ENCODE measurements at regions not wholly inside any gene's neighbourhood (a gene's known extent, or its start where the extent isn't known, plus 50 kb on each side); places are given as distances from the start of the nearest gene placed in this dataset.

GRCh38 chr16:35543486-35543885 lies 2084.1 kb downstream of the TP53TG3F start:
- no peak for TF ChIP-seq CTCF (optimal IDR thresholded peaks at IDR 0.05 in 1 of 3, IDR thresholded peaks at IDR 0.05 in 1 of 3, conservative IDR thresholded peaks at IDR 0.05 in 1 of 3; ENCODE audit: extremely low read depth in 1 of 3, insufficient read depth in 2 of 3, low read length in 3 of 3)
- TF ChIP-seq EZH2 (IDR thresholded peaks at IDR 0.05; ENCODE audit: low read length) = no peak

Data from keratinocyte (primary cell).